GM18951 (cell line): ENCODE measurements at regions not wholly inside any gene's neighbourhood (a gene's known extent, or its start where the extent isn't known, plus 50 kb on each side); places are given as distances from the start of the nearest gene placed in this dataset.
A peak's percentile ranks its signal among the peaks of the same experiment; 100 is the strongest.

ENCODE experiments used
- POLR2A ChIP-seq: IDR thresholded peaks from 4 replicates; pipeline ENCODE4 v1.6.1; 2011; ENCODE audit warnings: mild to moderate bottlenecking; ENCODE audit not compliant: insufficient read length, insufficient read depth; ENCODE audit errors: extremely low read depth
- in situ Hi-C: fragments of 300-500 bp; cut with MboI; formaldehyde crosslinking; loops from one replicate; pipeline ENCODE4 v1.12.0; 2022; ENCODE audit warnings: low sequenced_read_pairs, mixed read lengths, inconsistent platforms; ENCODE audit not compliant: unreplicated experiment

GRCh38 chr1:173406783-173407230, 70.3 kb upstream of the PRDX6 start:
- in situ Hi-C loops, result loop anchor here (25.0 kb wide), 1 partner anchor 195 kb away; the partner anchor contains the start of gene TNFSF4

GRCh38 chr1:173407846-173408245, 69.3 kb upstream of the PRDX6 start:
- TF ChIP-seq POLR2A, result no peak
- in situ Hi-C loops, result loop anchor here (25.0 kb wide), 1 partner anchor 196 kb away; the partner anchor contains the start of gene TNFSF4

More at GRCh38 chr1:173406783-173407230, 70.3 kb upstream of the PRDX6 start:
- no peak for TF ChIP-seq POLR2A

GRCh38 chr1:173408886-173409285, 68.2 kb upstream of the PRDX6 start:
- in situ Hi-C loops, result loop anchor here (25.0 kb wide), 1 partner anchor 197 kb away; the partner anchor contains the start of gene TNFSF4
- no peak for TF ChIP-seq POLR2A

GRCh38 chr1:173409613-173410012, 67.5 kb upstream of the PRDX6 start:
- in situ Hi-C loops, result loop anchor here (25.0 kb wide), 1 partner anchor 197 kb away; the partner anchor contains the start of gene TNFSF4
- TF ChIP-seq POLR2A, result no peak

GRCh38 chr1:173410133-173410793, 66.9 kb upstream of the PRDX6 start:
- in situ Hi-C loops, result loop anchor here (25.0 kb wide), 1 partner anchor 198 kb away; the partner anchor contains the start of gene TNFSF4
- no peak for TF ChIP-seq POLR2A

DNA sequence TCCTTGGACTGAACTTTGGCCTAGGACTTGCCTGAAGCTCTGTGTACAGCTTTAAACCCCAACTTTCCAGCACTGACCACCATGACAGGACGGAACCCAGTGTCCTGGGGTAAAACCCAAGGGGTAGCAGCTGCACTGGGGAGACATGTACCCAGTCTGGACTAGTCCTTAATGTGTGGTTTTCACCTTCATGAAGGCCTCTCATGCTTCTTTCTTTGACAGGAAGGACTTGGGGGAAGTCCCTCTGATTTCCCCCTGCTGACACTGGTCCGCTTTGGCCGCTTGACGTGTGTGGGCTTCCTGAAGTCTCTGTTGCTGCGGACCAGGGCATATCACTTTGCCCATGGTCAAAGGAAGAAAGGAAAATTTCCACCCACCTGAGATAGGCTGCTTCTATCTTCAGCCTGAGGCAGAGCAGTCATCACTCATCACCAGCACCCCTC, 66.3 kb upstream of the PRDX6 start:
- in situ Hi-C loops, result loop anchor here (25.0 kb wide), 1 partner anchor 199 kb away; the partner anchor contains the start of gene TNFSF4
- TF ChIP-seq POLR2A, result peak; percentile 38

DNA sequence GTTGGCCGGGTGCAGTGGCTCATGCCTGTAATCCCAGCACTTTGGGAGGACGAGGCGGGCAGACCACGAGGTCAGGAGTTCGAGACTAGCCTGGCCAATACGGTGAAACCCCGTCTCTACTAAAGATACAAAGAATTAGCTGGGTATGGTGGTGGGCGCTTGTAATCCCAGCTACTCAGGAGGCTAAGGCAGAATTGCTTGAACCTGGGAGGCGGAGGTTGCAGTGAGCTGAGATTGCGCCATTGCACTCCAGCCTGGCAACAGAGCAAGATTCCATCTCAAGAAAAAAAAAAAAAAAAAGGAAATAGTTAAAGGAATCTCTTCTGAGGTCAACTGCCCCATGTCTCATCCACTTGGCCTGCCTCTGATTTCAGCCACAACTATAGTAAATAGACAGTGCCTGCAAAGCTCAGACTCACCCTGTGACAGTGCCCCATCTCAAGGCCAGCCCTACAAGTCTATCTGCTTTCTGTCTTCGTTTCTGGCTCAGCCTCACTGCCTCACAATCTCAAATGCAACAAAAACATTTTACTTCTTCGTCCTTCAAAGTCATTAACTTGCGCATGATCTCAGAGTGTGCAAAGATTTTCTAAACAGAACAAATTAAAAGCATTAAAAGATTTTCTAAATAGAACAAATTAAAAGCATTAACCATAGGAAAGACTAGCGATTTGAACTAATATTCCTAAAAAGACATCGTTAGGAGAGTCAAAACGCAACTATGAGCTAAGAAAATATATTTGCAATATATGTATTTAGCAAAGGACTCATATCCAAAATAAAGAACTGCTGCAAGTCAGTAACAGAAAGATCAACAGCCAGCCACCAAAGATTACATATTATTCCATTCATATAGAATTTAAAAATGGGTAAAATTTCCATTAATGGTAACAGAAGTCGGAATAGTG, 65.0 kb upstream of the PRDX6 start:
- in situ Hi-C loops, result loop anchor here (25.0 kb wide), 1 partner anchor 200 kb away; the partner anchor contains the start of gene TNFSF4
- no peak for TF ChIP-seq POLR2A

GRCh38 chr1:173413271-173413707, 63.8 kb upstream of the PRDX6 start:
- no peak for TF ChIP-seq POLR2A
- in situ Hi-C loops, result loop anchor here (25.0 kb wide), 1 partner anchor 201 kb away; the partner anchor contains the start of gene TNFSF4

- peak; percentile 40 for TF ChIP-seq POLR2A
- in situ Hi-C loops, result loop anchor here (25.0 kb wide), 1 partner anchor 202 kb away; the partner anchor contains the start of gene TNFSF4
Measured at GRCh38 chr1:173414136-173414535, 63.0 kb upstream of the PRDX6 start.

DNA sequence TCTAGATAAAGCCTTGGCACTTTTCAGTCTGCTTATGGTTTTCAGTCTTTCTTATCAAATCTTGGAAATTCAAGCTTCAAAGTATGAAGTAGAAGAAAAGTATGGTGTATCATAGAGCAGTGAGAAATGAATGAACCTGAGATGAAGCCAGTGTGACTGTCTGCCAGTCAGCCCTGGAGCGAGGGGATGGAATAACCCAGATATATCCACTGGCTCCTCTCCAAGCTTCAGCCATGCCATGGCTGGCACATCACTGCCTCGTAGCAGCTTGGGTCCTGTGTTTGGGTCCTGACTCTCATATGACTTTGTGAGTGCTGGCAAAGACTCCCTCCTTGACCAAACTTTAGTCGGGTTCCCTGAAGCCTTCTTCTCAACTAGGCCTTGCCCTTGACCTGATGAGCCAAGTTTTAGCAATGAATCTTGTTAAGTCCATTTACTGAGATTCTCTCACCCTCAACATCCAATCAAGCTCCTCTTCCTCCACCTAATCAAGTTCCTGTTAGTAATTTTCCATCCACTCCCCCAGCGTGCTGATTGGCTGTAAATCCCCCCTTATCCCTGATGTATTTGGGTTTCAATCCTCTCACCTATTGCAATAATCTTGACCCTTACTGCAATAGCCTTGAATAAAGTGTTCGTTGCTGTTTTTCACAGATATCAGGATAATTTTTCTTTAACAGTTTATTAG, 62.5 kb upstream of the PRDX6 start:
- no peak for TF ChIP-seq POLR2A
- in situ Hi-C loops, result loop anchor here (25.0 kb wide), 1 partner anchor 202 kb away; the partner anchor contains the start of gene TNFSF4

DNA sequence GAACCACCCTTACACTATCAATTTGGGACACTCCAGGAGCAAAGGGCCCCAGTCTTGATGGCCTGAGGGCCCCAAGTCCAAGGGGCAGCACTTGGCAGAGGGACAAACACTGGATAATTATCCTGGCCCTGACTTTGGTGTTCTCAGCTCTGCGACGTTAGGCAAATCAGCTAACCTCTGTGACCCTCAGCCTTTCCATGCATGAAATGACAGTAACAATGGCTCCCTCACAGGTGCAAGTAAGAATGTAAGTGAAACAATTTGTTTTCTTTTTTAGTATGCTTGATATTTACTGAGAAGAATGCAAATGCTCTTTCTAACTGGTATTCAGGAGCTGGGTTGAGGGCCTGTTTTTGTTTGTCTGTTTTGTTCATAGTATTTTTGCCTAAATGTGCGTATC, 61.6 kb upstream of the PRDX6 start:
- in situ Hi-C loops, result loop anchor here (25.0 kb wide), 1 partner anchor 203 kb away; the partner anchor contains the start of gene TNFSF4

DNA sequence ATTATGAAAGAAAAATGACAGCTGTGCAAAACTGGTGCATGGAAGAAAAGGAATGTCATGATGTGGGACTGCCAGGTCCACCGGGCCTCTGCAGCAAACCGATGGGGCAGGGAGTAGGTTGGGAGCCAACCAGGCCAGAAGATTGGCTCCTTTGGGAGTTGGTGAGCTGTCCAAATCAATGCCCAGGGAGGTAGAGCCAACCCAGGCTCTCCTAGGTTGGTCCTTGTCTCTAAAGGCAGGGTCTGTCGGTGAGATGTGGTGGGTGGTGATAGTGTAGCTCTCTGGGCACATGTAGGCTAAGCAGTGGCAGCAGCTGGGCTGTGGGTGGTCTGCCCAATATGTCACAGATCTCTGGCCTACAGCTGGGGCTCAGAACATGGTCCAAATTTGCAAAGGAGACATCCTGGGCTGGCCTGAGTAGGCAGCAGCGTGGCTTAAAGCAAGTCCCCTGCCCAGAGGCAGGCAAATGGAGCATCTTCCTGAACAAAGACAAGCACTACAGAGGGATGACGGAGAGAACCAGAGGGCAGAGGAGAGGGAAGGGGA, 61.2 kb upstream of the PRDX6 start:
- peak; percentile 26 for TF ChIP-seq POLR2A
- in situ Hi-C loops, result loop anchor here (25.0 kb wide), 1 partner anchor 204 kb away; the partner anchor contains the start of gene TNFSF4

More for the DNA sequence above, 61.6 kb upstream of the PRDX6 start:
- no peak for TF ChIP-seq POLR2A
